ENCODE measurements at regions not wholly inside any gene's neighbourhood (a gene's known extent, or its start where the extent isn't known, plus 50 kb on each side); places are given as distances from the start of the nearest gene placed in this dataset.
A peak's percentile ranks its signal among the peaks of the same experiment; 100 is the strongest.

DNA sequence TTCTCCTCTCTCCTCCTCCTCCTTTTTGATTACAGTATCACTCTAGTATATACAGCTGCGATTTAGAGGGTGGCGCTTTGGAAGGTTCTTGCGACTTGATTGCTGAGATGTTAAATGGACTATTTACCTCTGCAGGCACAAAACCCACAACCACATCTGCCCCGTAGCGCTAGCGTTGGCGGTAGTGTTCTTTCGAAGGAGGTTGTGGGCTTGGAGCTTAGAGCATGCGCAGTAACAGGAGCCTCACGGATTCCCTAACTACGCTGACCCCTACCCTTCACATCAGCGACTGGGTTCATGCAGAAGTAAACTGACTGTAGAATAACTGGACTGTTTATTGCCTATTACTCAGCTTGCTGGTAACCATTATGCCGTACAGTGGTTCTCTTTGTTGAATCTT lies 58.0 kb downstream of the CGGBP1 start:
- Histone ChIP-seq H3K4me1 (no peaks in the 10 kb centered on the region), H3K27me3 (replicated peaks; ENCODE audit: control insufficient read depth, insufficient read depth, low read length) (no peaks in the 10 kb centered on the region; the same call in 1 of the 2 replicates), H3K4me3 (ENCODE audit: low read depth, low read length) (0 out of 2 replicates have a peak overlapping the region, but pooled peaks have one; percentile 13), H3K36me3 (ENCODE audit: control insufficient read depth, insufficient read depth, low read length) (no peaks in the 10 kb centered on the region), H3K9me3 (no peaks in the 10 kb centered on the region)
- Mint-ChIP-seq H3K4me3 (ENCODE audit: unreplicated experiment) (peak overlapping the region; percentile 9), H3K27ac (ENCODE audit: unreplicated experiment) (no peak overlapping the region), H3K9me3 (ENCODE audit: unreplicated experiment) (no peaks in the 10 kb centered on the region), H3K27me3 (ENCODE audit: insufficient read depth, unreplicated experiment) (no peaks in the 10 kb centered on the region), H3K36me3 (ENCODE audit: insufficient read depth, unreplicated experiment) (no peaks in the 10 kb centered on the region), H3K4me1 (ENCODE audit: low read depth, unreplicated experiment) (no peaks in the 10 kb centered on the region)
- TF ChIP-seq, protein P1, sequence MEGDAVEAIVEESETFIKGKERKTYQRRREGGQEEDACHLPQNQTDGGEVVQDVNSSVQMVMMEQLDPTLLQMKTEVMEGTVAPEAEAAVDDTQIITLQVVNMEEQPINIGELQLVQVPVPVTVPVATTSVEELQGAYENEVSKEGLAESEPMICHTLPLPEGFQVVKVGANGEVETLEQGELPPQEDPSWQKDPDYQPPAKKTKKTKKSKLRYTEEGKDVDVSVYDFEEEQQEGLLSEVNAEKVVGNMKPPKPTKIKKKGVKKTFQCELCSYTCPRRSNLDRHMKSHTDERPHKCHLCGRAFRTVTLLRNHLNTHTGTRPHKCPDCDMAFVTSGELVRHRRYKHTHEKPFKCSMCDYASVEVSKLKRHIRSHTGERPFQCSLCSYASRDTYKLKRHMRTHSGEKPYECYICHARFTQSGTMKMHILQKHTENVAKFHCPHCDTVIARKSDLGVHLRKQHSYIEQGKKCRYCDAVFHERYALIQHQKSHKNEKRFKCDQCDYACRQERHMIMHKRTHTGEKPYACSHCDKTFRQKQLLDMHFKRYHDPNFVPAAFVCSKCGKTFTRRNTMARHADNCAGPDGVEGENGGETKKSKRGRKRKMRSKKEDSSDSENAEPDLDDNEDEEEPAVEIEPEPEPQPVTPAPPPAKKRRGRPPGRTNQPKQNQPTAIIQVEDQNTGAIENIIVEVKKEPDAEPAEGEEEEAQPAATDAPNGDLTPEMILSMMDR (IDR thresholded peaks at IDR 0.05; ENCODE audit: insufficient read depth in 1 of 2, low read depth in 1 of 2, low read length in 1 of 2, severe bottlenecking in 1 of 2, unreplicated experiment in 1 of 2), result no peak
- intact Hi-C loops (cut with micrococcal nuclease; ENCODE audit: unreplicated experiment), result loop anchor here (5.0 kb wide), 1 partner anchor 499 kb away; no protein-coding TSS in a partner anchor
- BruUV-seq (replicated peaks), result no TSS peak
- POLR2A ChIA-PET, result no interaction called here
- no peak for DNase-seq
- CTCF ChIA-PET, result interaction anchor here (1.0 kb wide), 1 partner anchor 229 kb away, joined by 3 read pairs; no protein-coding TSS in a partner anchor

DNA sequence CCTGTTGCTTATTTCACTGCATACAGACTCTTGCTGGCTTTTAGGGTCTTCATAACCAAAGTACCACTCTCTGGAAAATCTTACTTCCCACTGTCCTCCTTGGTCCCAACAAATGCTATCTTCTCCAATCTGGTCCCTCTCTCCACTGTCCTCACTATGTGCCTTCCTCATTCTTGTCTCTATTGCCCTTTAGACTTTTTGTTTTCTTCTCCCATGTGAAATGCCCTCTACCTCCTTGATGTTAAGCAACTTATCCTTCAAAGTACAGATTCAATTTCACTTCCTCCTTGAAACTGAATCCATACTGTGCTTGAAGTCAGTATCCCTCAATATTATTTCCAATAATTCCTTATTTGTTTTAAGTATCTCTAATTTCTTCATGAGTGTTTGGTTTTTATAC lies 60.8 kb downstream of the CGGBP1 start:
- Histone ChIP-seq H3K36me3 (ENCODE audit: control insufficient read depth, insufficient read depth, low read length) (no peaks in the 10 kb centered on the region), H3K4me1 (no peaks in the 10 kb centered on the region), H3K9me3 (no peaks in the 10 kb centered on the region), H3K27me3 (replicated peaks; ENCODE audit: control insufficient read depth, insufficient read depth, low read length) (no peaks in the 10 kb centered on the region; the same call in 1 of the 2 replicates), H3K4me3 (ENCODE audit: low read depth, low read length) (no peak overlapping the region)
- ChIA-PET CTCF (no interaction called here), POLR2A (no interaction called here)
- Mint-ChIP-seq H3K4me3 (ENCODE audit: unreplicated experiment) (no peak overlapping the region), H3K4me1 (ENCODE audit: low read depth, unreplicated experiment) (no peaks in the 10 kb centered on the region), H3K9me3 (ENCODE audit: unreplicated experiment) (no peaks in the 10 kb centered on the region), H3K27ac (ENCODE audit: unreplicated experiment) (no peak overlapping the region), H3K27me3 (ENCODE audit: insufficient read depth, unreplicated experiment) (peaks cover 2% of the 10 kb centered on the region), H3K36me3 (ENCODE audit: insufficient read depth, unreplicated experiment) (no peaks in the 10 kb centered on the region)
- intact Hi-C loops (cut with micrococcal nuclease; ENCODE audit: unreplicated experiment), result no loop called here
- TF ChIP-seq, protein P1 (IDR thresholded peaks at IDR 0.05; ENCODE audit: insufficient read depth in 1 of 2, low read depth in 1 of 2, low read length in 1 of 2, severe bottlenecking in 1 of 2, unreplicated experiment in 1 of 2), result no peak
- no peak for DNase-seq
- BruUV-seq (replicated peaks), result no TSS peak

DNA sequence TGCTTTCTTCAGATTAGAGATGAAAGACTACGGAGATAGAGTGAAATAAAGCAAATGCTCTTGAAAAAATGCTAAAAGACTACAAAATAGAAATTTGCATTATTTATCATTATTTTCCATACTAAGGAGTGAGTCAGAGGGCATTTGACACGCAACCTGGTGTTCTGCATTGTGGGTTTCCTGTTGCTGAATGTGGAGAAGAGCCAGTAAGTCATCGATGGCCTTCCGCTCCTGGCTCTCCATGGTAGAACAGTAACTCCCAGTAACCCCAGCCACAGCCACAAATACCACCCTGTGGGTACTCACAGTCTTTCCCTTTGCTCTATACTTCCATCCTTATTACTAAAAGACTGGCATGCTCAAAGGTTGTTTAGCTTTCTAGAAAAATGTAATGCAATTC lies 61.5 kb downstream of the CGGBP1 start:
- no peaks in the 10 kb centered on the region for H3K36me3 Mint-ChIP-seq (ENCODE audit: insufficient read depth, unreplicated experiment)
- ChIA-PET POLR2A (no interaction called here), CTCF (no interaction called here)
- no peak overlapping the region for H3K27ac Mint-ChIP-seq (ENCODE audit: unreplicated experiment)
- Histone ChIP-seq H3K4me3 (ENCODE audit: low read depth, low read length) (no peak overlapping the region), H3K27me3 (replicated peaks; ENCODE audit: control insufficient read depth, insufficient read depth, low read length) (no peaks in the 10 kb centered on the region; the same call in 1 of the 2 replicates), H3K9me3 (no peaks in the 10 kb centered on the region), H3K36me3 (ENCODE audit: control insufficient read depth, insufficient read depth, low read length) (no peaks in the 10 kb centered on the region), H3K4me1 (no peaks in the 10 kb centered on the region)
- no peaks in the 10 kb centered on the region for H3K9me3 Mint-ChIP-seq (ENCODE audit: unreplicated experiment)
- BruUV-seq (replicated peaks), result no TSS peak
- intact Hi-C loops (cut with micrococcal nuclease; ENCODE audit: unreplicated experiment), result no loop called here
- no peak overlapping the region for H3K4me3 Mint-ChIP-seq (ENCODE audit: unreplicated experiment)
- peaks cover 2% of the 10 kb centered on the region for H3K27me3 Mint-ChIP-seq (ENCODE audit: insufficient read depth, unreplicated experiment)
- no peak for DNase-seq
- TF ChIP-seq, protein P1 (IDR thresholded peaks at IDR 0.05; ENCODE audit: insufficient read depth in 1 of 2, low read depth in 1 of 2, low read length in 1 of 2, severe bottlenecking in 1 of 2, unreplicated experiment in 1 of 2), result no peak
- H3K4me1 Mint-ChIP-seq (ENCODE audit: low read depth, unreplicated experiment), result no peaks in the 10 kb centered on the region

All from Caco-2 (cell line).